Choroid plexus epithelial cell (primary cell): ENCODE measurements at regions not wholly inside any gene's neighbourhood (a gene's known extent, or its start where the extent isn't known, plus 50 kb on each side); places are given as distances from the start of the nearest gene placed in this dataset.

Experiments used
- DNase-seq: peaks from one replicate; pipeline ENCODE4 v3.0.0-alpha.2; 2010; ENCODE audit warnings: low read depth
- H3K4me3 ChIP-seq: 2 replicates; pipeline ENCODE4 v1.5.1; 2011; ENCODE audit warnings: low read depth, mild to moderate bottlenecking, control low read depth, low read length, moderate library complexity
- CTCF ChIP-seq: conservative IDR thresholded peaks from 2 replicates; pipeline ENCODE4 v1.5.1; 2011; ENCODE audit warnings: low read depth, mild to moderate bottlenecking, control low read depth, inconsistent platforms, low read length, moderate library complexity

GRCh38 chr13:77991003-77991402 is 72.4 kb upstream of the EDNRB start:
- H3K4me3 ChIP-seq = no peak overlapping the region
- DNase-seq = peak; percentile 33
- TF ChIP-seq CTCF = no peak

- H3K4me3 ChIP-seq = no peak overlapping the region
- DNase-seq = no peak
- TF ChIP-seq CTCF = no peak
These were observed 70.7 kb upstream of the EDNRB start for GRCh38 chr13:77989281-77989680.

- no peak for DNase-seq
- TF ChIP-seq CTCF = no peak
These were observed 69.7 kb upstream of the EDNRB start for GRCh38 chr13:77988355-77988754.

GRCh38 chr13:77986713-77987112 is 68.1 kb upstream of the EDNRB start:
- DNase-seq = no peak
- no peak for TF ChIP-seq CTCF
- H3K4me3 ChIP-seq = no peak overlapping the region

More at GRCh38 chr13:77988355-77988754, 69.7 kb upstream of the EDNRB start:
- no peak overlapping the region for H3K4me3 ChIP-seq

GRCh38 chr13:77985866-77986636 is 67.4 kb upstream of the EDNRB start:
- TF ChIP-seq CTCF = no peak
- H3K4me3 ChIP-seq = no peak overlapping the region
- DNase-seq = no peak

DNA sequence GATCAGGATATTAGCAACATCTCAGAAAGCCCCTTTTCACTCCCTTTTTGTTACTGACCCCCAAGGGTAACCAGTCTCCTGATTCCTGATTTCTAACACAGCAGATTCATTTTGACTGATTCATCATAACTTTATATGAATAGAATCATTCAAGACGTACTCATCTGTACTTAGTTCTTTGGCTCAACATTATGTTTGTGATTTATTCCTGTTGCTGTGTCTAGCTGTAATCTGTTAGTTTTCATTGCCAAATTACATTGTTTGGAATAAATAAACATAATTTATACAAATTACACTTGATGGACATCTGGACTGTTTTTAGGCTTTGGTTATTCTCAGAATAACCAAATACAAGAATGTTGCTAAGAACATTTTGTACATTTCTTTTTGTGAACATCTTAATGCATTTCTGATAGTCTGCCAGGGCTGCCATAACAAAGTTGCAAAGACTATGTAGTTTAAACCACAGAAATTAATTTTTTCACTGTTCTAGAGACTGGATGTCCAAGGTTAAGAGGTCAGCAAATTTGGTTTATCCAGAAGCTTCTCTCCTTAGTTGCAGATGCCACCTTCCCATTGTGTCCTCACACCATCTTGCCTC is 62.8 kb upstream of the EDNRB start:
- no peak for TF ChIP-seq CTCF
- DNase-seq = peak; percentile 33
- H3K4me3 ChIP-seq = no peak overlapping the region

DNA sequence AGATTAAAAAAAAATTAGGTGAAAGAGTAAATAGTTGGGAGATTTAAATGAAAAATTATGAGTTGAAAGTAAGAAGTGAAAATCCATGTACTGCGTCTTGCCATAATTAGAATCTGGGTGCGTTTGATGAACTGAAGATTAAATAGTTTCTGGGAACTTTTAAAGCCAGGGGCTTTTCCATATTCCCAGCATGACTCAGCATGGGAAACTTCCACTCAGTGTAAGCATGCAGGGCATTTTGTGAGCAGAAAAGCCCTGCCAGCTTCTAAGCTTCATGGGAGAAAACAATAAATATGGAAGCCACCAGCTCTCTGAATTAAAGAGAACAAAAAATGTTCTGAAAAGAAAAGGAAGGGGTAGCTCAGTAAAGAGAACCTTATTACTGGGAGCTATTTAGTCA is 62.0 kb upstream of the EDNRB start:
- TF ChIP-seq CTCF = no peak
- peak; percentile 71 for DNase-seq
- no peak overlapping the region for H3K4me3 ChIP-seq
